SU-DHL-6 (cell line): ENCODE measurements at regions not wholly inside any gene's neighbourhood (a gene's known extent, or its start where the extent isn't known, plus 50 kb on each side); places are given as distances from the start of the nearest gene placed in this dataset.

Experiments used
- CTCF ChIP-seq: fragments of 200-600 bp; sonication (generic); IDR thresholded peaks from one replicate; pipeline ENCODE4 v1.5.1; 2017; ENCODE audit warnings: antibody characterized with exemption, mild to moderate bottlenecking, low read length, moderate library complexity; ENCODE audit not compliant: insufficient read depth, poor library complexity, severe bottlenecking
- EZH2phosphoT487 ChIP-seq: fragments of 200-600 bp; sonication (generic), shearing (Covaris generic); conservative IDR thresholded peaks from 2 replicates; pipeline ENCODE4 v1.6.1; 2018; ENCODE audit warnings: mild to moderate bottlenecking, antibody characterized with exemption, low read length, moderate library complexity, mixed read lengths

GRCh38 chr1:181430015-181430885 is 53.1 kb upstream of the CACNA1E start:
- TF ChIP-seq CTCF (no peak), EZH2phosphoT487 (no peak)
